ENCODE measurements at regions not wholly inside any gene's neighbourhood (a gene's known extent, or its start where the extent isn't known, plus 50 kb on each side); places are given as distances from the start of the nearest gene placed in this dataset.

DNA sequence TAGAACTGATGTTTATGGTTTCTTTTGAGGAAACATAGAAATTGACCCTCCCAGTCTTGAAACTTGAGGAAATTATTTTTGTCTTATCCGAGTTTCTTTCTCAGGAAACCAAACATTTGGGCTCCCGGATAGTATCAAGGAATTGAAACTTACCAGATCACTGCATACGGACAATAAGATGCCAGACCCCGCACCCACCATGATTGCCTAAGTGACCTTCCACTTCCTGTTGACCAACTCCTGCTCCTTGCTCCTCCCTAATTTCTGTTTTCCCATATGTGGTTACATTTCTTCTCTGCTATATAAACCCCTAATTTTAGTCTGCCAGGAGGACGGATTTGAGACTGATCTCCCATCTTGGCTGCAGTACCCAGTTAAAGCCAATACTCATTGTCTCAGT, 118.4 kb upstream of the TPRG1 start:
- Histone ChIP-seq H3K4me1 (no peaks in the 10 kb centered on the region), H3K4me3 (no peak overlapping the region), H3K27me3 (no peaks in the 10 kb centered on the region), H3K36me3 (no peaks in the 10 kb centered on the region), H3K9ac (ENCODE audit: low read depth in 2 of 2, low read length in 2 of 2) (no peak overlapping the region), H3K9me3 (no peaks in the 10 kb centered on the region), H3K27ac (no peak overlapping the region)
- TF ChIP-seq, protein P1, sequence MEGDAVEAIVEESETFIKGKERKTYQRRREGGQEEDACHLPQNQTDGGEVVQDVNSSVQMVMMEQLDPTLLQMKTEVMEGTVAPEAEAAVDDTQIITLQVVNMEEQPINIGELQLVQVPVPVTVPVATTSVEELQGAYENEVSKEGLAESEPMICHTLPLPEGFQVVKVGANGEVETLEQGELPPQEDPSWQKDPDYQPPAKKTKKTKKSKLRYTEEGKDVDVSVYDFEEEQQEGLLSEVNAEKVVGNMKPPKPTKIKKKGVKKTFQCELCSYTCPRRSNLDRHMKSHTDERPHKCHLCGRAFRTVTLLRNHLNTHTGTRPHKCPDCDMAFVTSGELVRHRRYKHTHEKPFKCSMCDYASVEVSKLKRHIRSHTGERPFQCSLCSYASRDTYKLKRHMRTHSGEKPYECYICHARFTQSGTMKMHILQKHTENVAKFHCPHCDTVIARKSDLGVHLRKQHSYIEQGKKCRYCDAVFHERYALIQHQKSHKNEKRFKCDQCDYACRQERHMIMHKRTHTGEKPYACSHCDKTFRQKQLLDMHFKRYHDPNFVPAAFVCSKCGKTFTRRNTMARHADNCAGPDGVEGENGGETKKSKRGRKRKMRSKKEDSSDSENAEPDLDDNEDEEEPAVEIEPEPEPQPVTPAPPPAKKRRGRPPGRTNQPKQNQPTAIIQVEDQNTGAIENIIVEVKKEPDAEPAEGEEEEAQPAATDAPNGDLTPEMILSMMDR (IDR thresholded peaks at IDR 0.05), result no peak
- no peak for DNase-seq
- intact Hi-C loops (cut with DNase I), result no loop called here

DNA sequence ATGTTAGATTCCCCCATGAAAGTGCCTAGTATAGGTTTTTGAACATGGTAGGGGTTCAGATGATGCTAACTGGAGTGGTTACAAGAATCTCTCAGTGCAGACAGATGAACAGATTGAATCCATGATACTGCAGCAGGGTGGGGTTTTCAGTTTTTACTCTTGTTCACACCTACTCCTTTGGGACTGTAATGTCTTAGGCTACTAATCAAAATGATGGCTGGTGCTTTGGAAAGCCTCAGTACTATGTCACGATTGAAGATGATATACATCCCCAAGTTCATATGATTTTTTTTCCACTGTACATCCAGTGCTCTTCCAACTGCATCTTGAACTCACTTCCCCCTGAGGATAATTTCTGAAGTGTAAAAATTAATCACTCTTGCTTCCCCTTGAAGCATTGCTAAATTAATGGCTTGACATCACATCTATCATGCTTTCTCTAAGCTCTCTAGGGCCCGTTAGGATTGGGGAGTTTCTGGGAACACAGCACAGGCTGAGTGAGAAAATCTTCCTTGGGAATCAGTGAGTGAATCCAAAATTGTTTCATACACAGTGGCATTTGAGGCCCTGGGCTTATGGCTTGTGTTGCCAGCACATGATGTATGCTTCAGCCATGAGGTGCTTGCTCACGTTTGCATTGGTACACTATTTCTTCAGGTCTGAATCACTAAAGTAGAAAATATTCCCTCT, 115.0 kb upstream of the TPRG1 start:
- no peaks in the 10 kb centered on the region for H3K27me3 ChIP-seq
- no peaks in the 10 kb centered on the region for H3K36me3 ChIP-seq
- H3K4me1 ChIP-seq, result no peaks in the 10 kb centered on the region
- H3K9ac ChIP-seq (ENCODE audit: low read depth in 2 of 2, low read length in 2 of 2), result no peak overlapping the region
- intact Hi-C loops (cut with DNase I), result no loop called here
- no peak overlapping the region for H3K4me3 ChIP-seq
- H3K27ac ChIP-seq, result no peak overlapping the region
- DNase-seq, result no peak
- no peaks in the 10 kb centered on the region for H3K9me3 ChIP-seq
- TF ChIP-seq, protein P1 (IDR thresholded peaks at IDR 0.05), result no peak

DNA sequence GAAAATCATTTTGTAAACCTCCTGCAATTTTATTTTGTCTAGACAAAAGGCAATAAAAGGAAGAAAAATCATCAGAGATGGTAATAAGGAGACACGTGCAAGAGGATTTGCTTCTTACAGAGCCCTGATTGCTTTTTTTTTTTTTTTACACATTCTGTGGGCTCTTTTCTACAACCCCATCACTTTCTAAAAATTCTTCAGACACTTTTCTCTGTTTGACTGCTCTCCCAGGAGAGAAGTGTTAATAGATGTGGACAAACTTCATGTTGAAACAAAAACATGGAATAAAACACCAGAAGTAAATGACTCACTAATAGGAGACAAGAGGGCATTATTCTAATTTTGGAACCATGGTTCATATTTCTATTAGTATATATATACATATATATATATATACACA, 114.4 kb upstream of the TPRG1 start:
- TF ChIP-seq, protein P1 (IDR thresholded peaks at IDR 0.05), result no peak
- intact Hi-C loops (cut with DNase I), result no loop called here
- Histone ChIP-seq H3K4me1 (no peaks in the 10 kb centered on the region), H3K27me3 (no peaks in the 10 kb centered on the region), H3K4me3 (no peak overlapping the region), H3K27ac (no peak overlapping the region), H3K9me3 (no peaks in the 10 kb centered on the region), H3K9ac (ENCODE audit: low read depth in 2 of 2, low read length in 2 of 2) (no peak overlapping the region), H3K36me3 (no peaks in the 10 kb centered on the region)
- no peak for DNase-seq

DNA sequence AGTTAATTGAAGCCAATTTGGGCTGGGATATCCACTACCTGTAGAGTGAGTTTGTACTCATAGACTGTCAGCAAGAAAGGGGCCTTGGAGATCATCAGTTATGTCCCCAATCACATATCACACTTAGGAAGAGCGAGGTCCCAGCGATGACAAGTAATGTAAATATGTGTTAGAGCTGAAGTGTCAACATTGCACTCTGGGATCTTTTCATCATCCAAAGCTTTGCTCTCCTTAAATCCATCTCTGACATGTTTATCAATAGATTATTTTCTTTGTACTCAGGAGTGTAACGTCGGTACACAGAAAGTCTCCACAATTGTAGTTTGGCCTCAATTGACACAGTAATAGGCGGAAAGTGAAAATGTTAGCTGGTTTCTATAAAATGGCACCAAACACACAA, 113.7 kb upstream of the TPRG1 start:
- H3K27ac ChIP-seq, result no peak overlapping the region
- TF ChIP-seq, protein P1 (IDR thresholded peaks at IDR 0.05), result no peak

DNA sequence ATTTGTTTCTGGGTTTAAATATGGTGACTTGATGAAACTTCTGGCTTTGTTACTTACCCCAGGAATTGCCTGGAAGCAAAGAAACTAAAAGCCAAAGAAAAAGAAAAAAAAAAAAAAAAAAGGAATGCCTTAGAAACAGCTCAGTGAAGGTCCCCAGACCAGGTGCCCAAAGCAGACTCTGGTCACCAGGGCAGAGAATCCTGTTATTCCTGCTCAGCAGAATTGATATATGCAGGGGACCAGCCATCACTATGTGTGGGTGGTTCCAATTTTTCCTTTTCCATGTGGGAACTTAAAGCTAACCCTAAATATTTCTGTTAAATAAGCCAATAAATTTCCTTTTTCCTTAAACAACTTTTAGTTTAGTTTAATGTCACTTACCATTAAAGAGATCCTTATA, 100.8 kb upstream of the TPRG1 start:
- no peak for DNase-seq
- intact Hi-C loops (cut with DNase I), result no loop called here

More for the DNA sequence above, 113.7 kb upstream of the TPRG1 start:
- H3K36me3 ChIP-seq, result no peaks in the 10 kb centered on the region
- H3K9ac ChIP-seq (ENCODE audit: low read depth in 2 of 2, low read length in 2 of 2), result no peak overlapping the region
- no peaks in the 10 kb centered on the region for H3K27me3 ChIP-seq
- DNase-seq, result no peak
- intact Hi-C loops (cut with DNase I), result no loop called here
- no peak overlapping the region for H3K4me3 ChIP-seq
- H3K9me3 ChIP-seq, result no peaks in the 10 kb centered on the region
- no peaks in the 10 kb centered on the region for H3K4me1 ChIP-seq

More for the DNA sequence above, 100.8 kb upstream of the TPRG1 start:
- Histone ChIP-seq H3K36me3 (no peaks in the 10 kb centered on the region), H3K4me1 (no peaks in the 10 kb centered on the region), H3K27me3 (no peaks in the 10 kb centered on the region), H3K27ac (no peak overlapping the region), H3K4me3 (no peak overlapping the region), H3K9me3 (no peaks in the 10 kb centered on the region), H3K9ac (ENCODE audit: low read depth in 2 of 2, low read length in 2 of 2) (no peak overlapping the region)
- TF ChIP-seq, protein P1 (IDR thresholded peaks at IDR 0.05), result no peak
